Hepatocyte (in vitro differentiated cells): ENCODE measurements at regions not wholly inside any gene's neighbourhood (a gene's known extent, or its start where the extent isn't known, plus 50 kb on each side); places are given as distances from the start of the nearest gene placed in this dataset.

ENCODE experiments used
- EZH2 ChIP-seq: fragments of 200-600 bp; sonication (generic); IDR thresholded peaks from 2 replicates; pipeline ENCODE4 v1.6.1; 2016; ENCODE audit warnings: antibody characterized with exemption, mild to moderate bottlenecking, borderline replicate concordance
- TF ChIP-seq, protein P1 (sequence below): fragments of 200-600 bp; sonication (generic); IDR thresholded peaks from 2 replicates; pipeline ENCODE4 v1.5.1; 2016; ENCODE audit warnings: antibody characterized with exemption, mild to moderate bottlenecking; ENCODE audit not compliant: poor library complexity

DNA sequence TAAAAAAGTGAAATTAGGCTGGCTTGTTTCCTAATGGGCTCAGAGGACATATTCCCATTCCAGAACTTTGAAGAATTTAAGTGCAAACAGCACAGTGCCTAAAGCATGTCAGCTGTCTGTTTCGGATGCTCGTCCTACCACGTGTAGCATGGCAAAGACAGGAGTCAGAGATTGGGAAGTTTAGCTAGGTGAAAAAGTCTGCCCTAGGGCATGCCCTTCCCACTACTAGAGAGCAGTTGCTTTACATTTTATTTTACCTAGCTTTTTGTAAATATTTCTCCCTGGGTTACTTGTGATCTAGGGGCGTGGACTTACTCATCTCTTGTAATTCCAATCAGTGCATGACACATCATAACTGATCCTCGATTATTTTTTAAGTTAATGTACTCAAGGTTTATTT, 111.1 kb downstream of the LMO4 start:
- TF ChIP-seq, protein P1, sequence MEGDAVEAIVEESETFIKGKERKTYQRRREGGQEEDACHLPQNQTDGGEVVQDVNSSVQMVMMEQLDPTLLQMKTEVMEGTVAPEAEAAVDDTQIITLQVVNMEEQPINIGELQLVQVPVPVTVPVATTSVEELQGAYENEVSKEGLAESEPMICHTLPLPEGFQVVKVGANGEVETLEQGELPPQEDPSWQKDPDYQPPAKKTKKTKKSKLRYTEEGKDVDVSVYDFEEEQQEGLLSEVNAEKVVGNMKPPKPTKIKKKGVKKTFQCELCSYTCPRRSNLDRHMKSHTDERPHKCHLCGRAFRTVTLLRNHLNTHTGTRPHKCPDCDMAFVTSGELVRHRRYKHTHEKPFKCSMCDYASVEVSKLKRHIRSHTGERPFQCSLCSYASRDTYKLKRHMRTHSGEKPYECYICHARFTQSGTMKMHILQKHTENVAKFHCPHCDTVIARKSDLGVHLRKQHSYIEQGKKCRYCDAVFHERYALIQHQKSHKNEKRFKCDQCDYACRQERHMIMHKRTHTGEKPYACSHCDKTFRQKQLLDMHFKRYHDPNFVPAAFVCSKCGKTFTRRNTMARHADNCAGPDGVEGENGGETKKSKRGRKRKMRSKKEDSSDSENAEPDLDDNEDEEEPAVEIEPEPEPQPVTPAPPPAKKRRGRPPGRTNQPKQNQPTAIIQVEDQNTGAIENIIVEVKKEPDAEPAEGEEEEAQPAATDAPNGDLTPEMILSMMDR: no peak
- no peak for TF ChIP-seq EZH2
